Stimulated activated CD4-positive, alpha-beta T cell treated with anti-CD3 and anti-CD28 coated beads, Interleukin-1b, Interleukin-23, amount 100 ng/mL, for 24 hours (primary cell): ENCODE measurements at regions not wholly inside any gene's neighbourhood (a gene's known extent, or its start where the extent isn't known, plus 50 kb on each side); places are given as distances from the start of the nearest gene placed in this dataset.

ENCODE experiments used
- DNase-seq, 4 experiments: peaks; one replicate each; pipeline ENCODE4 v3.0.0-alpha.2; 2020; ENCODE audit warnings: low read depth in 4 of 4, low spot score in 1 of 4

DNA sequence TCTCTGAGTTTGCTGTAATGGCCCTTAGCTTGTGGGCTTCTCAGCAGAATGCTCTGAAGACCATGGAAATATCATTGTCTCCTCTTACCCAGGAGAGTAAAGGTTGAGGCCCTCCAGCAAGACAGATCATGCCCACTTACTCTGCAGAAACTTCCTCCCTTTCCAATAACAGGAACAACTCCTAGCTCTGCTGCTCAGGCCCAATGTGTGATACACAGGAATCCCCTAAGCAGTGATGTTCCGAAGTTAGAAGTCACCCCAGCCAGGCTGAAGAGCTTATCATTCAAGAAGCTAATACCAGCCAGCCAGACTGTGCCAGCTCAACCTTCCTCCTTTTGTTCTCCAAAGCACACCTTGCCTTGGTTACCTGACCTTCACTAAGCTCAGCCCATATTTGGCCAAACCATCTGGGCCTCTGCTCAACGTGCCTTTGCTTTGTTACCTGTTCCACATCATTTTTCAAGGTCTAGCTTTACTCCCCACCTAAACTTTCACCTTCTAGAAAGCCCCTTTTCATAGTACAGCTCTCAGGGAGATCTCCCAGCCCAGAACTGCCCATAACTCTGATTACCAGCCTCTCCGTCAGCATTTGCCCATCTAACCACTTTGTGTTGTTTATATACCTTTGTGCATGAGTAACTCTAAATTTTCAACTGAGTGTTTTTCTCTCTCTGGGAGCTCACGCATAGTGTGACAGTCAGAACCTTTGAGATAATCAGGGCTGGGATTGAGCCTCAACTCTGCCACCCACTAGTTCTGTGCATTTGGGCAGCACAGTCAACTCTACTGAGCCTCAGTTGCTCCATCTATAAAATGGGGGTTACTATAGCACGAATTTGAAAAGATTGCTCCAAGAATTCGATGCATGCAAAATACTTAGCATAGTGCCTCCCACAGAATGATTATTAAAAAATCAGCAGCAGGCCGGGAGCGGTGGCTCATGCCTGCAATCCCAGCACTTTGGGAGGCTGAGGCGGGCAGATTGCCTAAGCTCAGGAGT is 107.6 kb upstream of the CPEB4 start:
- no peak for DNase-seq

DNA sequence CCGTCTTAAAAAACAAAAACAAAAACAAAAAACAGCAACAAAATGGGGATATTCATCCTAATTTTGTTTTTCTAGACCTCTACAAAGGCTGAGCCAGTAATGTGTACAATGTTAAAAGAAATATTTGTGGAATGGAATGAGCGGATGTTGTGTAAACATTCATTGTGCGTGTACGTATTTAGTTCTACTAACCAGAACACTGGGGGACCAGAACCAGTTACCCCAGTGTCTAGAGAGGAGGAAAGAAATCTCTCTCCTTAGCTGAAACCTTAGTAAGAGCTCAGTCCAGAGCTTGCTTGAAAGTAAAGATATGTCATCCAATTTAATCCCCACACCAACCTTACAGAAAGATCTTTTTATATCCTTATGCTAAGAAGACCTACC is 106.7 kb upstream of the CPEB4 start:
- DNase-seq, result no peak

DNA sequence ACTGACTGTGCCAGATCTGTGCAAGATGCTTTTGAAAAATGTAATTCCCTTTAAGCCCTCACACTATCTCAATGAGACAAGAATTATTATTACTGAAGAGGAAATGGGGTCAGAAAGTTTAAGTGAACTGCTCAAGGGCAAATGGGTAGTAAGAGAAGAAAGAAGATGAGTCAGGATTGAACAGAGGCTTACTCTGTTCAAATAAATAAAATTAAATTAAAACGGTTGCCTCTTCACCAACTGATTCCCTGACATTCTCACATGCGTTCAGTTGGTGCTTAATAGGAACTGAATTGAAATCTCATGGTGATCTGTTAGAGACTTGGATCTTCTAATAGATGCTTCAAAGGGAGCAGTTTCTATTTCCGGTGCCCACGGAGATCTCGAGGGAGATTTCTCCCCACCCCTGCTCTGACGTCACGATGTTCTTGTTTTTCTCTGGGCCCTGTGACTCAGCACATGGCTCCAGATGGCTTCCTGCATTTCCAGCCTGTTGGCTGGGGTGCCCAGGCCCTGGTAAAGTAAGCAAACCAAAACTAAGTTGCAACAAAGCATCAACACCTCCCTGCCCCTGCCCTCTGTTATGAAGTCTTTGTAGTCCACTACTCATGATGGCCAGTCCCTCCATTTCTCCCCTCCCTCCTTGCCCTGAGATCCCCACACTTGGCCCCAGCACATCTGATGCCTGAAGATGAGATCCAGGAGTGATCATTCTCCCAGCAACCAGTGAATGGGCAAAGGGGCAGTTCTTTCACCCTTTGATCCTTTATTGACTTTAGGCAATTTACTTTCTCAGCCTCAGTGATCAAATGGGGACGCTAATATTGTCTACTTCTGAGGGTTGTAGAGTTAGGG is 106.1 kb upstream of the CPEB4 start:
- DNase-seq, result peak; percentile 28 to 44 (median 32)

DNA sequence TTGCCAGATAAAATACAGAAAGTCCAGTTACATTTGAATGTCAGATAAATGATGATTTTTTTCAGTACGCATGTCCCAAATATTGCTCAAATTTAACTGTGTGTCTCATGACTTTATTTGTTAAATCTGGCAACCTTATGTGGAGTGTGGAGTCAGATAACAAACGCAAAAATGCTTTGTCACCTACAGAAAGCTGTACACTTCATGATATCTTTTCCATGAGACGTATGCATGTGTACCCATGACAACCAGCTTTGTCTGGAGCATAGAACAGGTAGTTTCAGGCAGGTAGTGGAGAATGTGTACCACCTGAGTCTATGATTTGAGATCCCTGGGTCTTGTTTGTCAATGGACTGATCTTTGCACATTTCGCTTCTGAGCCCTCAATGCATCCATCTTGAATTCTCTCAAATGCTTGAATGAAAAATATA is 105.5 kb upstream of the CPEB4 start:
- DNase-seq, result no peak

DNA sequence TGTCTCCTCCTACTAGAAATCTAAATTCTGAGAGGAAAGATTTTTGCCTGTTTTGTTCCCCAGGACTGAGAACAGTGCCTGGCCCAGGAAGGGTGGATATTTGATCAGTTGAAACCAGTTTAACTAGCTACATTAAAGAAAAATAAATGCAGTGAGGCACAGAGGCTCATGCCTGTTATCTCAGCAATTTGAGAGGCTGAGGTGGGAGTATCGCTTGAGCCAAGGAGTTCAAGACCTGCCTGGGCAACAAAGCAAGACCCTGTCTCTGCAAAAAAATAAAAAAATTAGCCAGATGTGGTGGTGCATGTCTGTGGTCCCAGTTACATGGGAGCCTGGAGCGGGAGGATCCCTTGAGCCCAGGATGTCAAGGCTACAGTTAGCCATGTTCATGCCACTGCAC is 104.8 kb upstream of the CPEB4 start:
- no peak for DNase-seq

DNA sequence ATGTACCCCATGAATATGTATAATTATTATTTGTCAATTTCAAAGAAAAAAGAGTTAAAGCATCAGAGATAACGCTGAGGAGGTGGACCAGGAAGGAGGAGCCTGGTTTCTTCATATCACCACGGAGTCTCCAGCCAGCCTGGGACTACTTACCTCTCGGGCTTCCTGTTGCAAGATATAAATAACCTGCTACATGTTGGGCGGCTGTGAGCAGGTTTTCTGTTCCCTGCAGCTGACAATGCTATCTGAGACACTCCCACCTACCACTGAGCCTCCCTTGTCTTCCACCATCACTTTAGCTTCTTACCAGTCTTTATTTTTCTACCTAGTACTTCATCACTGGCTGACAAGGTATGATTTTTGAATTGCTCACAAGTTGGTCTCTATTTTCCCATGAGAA is 102.7 kb upstream of the CPEB4 start:
- DNase-seq, result no peak

DNA sequence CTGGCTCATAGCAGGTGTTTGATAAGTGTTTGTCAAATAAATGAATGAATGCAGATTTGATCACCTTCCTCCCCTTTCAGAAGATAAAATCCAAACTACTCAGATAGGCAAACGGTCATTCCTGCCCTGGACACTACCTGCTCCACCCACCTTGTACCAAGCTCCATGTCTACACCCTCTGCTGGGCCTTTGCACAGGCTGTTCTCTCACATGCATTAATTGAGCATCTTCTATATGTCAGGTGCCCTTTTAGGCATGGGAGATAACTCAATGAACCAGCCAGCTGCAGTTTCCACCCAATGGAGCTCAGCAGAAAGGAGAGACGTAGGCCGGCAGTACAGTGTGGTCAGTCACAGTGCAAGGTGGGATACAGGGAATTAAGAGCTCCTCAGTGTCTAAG is 102.3 kb upstream of the CPEB4 start:
- no peak for DNase-seq

DNA sequence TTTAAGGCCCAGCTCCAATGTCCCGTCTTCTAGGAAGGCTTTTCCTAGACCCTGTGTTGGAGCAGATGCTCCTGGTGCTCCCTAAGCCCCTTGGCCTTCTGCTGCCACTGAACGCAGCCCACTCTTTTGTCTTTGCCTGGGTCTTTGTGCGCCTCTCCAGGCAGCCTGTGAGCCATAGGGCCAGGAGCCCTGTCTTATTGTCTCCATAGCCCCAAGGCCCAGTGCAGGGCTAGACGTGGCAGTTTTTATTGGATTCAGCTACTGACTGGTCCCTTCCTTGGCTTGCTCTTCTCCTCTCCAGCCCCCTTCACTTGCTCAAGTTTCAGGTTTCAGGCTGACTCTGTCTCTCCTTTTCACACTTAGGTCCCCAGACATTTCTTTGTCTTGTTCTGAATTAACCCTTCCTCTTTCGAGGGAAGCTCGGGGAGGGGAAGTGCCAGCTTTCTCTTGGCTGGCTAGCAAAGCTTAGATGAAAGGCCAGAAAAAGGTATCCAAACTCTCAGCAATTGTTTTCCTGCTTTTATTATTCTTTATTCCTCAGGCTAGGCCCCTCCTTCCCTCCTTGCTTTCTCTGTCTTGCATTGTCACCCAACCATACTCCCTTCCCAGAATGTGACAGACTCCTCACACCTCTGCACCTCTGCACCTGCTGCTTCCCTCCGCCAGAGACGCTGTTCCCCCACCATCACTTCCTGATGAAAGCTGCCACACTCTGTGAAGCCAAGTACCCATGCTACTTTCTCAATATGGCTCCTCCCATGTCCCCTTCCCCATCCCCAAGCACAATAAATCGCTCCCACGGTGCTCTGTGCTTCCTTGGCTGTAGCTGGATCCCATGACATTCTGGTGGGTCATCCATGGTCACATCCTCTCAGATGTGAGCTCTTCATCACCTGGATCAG is 101.6 kb upstream of the CPEB4 start:
- no peak for DNase-seq

DNA sequence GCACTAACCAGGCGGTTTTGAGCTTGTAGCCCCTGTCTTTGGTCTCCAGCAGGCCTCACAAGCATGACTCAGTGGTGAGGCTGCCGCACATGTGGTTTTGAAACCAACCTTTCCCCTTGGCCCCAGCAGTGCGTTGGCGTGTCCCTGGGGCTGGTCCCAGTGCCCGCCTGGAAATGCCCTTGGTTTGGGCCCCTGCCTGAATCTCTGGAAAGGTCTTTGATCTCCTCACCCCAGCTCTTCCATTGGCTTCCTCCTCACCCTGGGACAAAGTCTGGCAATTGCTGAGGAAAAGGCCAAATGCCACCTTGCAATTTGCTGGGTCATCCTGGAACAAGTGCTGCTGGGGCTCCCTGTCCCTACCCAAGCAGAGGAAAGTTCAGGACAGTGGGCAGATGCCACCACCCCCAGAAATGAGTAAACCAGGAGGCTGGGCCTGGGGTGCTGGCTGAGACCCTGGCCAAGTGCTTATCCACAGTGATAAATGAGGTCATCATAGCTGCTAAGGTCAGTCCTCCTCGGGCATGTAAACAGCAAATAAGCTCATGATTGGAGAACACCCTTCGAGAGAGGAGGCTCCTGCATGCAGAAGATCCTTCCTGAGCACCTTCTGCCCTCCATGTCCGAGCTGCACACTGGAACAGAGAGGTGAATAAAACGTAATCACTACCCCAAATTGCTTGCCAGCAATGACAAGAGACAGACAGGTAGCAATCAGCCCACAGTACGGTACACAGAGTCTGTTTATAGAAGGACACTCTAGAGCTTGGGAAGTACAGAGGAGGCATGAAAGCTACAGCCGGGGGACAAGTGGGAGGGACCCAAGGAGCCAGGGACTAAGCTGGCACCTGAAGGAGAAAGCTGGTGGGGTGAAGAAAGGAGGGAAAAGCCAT is 98.9 kb upstream of the CPEB4 start:
- DNase-seq, result no peak

DNA sequence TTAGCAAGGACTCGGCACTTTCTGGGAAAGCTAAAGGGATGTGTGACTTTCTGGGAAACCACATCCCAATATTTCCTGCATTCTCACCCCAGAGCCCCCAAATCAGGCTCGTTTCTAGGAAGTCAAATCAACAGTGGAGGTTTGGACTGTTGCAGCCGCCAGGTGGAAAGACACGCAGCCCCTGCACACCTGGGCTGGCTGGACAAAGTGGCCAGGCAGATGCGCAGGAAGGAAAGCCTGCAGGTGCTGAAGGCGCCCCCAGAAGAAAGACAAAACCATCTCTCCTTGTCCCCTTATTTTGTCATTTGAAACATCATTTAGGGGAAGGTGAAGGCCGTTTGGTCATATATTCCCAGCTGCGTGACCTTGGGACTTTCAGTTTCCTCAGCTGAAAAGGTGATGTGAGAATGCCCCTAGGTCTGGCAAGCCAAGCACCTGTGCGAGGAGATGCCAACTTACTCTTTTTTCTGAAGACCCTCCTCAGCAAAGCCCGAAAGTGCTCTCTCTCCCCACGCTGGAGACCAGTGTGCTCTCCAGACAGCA is 97.9 kb upstream of the CPEB4 start:
- DNase-seq, result no peak

DNA sequence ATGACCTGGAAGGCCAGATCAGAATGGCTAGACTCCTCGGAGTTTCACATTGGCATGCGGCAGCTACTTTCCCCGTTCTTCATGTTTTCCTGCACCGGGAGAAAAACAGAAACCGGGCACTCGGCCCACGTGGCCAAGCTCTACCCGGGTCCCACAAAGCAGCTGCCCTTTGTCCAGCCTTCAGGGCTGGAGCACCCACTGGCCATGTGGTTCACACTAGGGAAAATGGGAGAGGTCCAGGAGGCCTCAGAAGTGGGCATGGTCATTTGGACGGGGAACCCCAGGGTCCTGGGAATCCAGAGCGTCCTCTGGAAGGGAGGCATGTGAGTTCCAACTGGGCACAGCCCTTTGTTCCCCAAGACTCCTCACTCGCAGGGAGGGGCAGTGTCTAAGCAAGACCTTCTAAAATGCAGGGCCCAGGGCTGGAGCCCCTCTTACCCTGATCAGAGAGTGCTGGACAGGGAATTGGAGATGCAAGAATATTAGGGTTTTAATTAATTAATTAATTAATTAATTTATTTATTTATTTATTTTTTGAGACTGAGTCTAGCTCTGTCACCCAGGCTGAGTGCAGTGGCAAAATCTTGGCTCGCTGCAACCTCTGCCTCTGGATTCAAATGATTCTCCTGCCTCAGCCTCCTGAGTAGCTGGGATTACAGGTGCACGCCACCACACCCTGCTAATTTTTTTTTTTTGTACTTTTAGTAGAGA is 97.2 kb upstream of the CPEB4 start:
- DNase-seq, result no peak

DNA sequence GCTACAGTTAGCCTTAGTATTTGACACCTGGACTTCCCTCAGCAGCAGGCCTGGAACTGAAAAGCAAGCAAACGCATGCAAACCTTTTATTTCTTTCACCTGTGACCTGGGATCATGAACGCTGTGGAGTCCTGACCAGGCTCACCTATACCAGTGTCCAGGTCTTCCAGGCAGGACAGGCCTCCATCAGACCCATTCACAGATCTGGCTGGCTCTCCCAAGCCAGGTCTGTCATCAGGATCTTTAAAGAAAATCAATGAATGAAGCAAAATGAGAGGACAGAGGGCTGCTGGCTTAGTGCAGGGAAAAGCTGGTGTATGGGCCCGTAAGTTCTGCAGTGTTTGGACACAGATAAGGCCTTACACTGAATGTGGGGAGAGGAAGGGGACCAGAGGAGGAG is 96.3 kb upstream of the CPEB4 start:
- no peak for DNase-seq

DNA sequence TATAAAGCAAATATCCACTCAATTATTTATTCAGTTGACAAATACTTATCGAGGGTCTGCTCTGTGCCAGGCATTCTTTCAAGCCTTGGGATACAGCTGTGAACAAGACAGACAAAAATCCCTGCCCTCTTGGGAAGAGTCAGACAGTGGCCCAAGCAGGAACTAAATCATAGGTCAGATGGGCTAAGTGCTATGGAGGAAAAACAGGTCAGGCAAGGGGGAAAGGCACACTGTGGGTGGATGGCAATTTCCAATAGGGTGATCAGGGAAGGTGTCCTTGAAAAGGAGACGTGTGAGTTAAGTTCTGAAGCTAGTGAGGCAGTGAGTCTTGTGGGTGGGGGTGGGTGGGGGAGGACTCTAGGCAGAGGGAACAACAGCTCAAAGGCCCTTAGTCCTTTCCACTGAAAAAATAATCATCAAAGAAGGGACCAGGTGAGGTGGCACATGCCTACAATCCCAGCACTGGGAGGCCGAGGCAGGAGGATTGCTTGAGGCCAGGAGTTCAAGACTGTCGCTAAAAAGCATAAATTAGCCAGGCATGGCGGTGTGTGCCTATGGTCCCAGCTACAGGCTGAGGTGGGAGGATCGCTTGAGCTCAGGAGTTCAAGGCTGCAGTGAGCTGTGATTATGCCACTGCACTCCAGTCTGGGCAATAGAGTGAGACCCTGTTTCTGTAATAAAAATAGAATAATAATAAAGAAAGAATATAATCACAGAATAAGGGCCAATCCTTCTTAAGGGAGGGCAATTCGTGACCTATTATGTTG is 95.2 kb upstream of the CPEB4 start:
- no peak for DNase-seq

DNA sequence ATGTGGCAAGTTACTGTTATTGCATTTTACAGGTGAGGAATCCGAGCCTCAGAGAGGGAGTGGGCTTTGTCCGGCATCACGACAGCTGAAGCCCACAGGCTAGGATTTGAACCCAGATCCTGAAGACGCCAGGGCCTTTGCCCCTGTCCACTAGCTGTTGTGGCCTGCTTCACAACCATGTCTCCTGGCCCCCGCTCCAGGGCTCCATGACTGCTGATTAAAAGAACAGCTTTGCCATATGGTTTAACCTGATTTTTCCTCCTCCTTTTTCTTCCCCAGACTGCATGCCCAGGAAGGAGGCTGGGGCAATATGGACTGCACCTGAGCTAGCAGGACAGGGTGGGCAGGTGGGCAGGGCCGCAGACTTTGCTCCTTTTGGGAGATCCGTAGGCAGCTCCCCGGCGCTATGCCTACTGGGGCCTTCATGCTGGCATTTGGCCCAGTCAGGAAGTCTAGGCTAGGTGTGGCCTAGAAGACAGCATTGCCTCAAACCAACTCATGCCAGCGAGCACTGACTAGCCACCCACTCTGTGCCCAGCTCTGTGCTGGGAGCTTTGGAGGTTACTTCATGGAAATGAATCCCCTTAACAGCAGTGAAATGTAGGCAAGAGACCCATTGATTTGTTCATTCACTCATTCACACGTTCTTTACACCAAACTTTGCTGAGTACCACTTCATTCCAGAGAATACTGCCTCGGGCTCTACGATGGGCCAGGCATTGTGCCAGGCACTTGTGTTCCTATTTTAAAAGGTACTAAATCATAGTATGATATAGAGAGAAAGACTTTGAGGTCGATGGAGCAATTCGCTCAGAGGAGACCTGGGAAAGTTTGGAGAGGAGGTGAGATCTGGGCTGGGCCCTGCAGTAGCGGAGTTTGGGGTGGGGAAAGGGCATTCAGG is 94.3 kb upstream of the CPEB4 start:
- no peak for DNase-seq

DNA sequence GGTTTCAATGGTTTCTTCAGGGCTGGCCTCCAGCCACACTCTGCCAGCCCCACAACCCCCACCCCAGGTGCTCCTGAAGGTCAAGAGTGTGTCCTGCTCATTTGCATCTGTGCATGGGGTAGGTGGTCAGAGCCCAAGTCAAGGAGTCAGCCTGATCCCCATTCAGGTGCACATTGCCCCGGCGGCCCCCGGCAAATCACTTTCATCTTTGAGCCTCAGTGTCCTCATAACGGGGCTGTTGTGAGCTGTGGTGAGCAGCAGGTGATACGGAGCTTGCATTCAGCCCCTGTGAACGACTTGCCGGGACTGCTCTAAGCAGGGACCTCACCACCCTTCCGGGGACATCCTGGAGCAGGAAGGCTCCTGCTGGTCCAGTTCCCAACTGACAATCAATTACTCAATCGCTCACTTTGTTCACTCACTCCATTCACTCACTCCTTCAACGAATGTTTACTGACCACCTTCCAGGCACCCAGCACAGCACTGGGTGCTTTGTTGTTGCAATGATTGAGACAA is 93.2 kb upstream of the CPEB4 start:
- DNase-seq, result no peak

DNA sequence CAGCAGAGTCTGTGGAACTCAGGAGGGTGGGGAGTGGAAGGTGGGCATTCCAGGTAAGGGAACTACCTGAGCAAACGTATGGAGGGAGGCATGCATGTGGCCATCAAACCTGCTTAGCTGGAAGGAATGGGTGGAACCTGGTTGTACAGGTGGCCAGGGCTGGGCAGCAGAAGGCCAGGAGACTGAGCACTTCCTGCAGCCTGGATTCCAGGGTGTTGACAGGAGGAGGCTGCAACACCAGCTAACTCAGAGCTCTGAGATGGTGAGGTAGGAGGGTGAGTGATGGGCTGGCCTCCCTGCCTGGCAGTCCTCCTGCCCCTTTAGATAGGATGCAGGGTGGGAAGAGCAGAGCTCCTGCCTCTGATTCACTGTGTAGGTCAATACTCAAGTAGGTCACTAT is 92.5 kb upstream of the CPEB4 start:
- DNase-seq, result no peak
